Activated CD8-positive, alpha-beta T cell treated with anti-CD3 and anti-CD28 coated beads, Interleukin-2, amount 10 ng/mL, durations not matched to agents 7 days and 5 days (primary cell): ENCODE measurements at regions not wholly inside any gene's neighbourhood (a gene's known extent, or its start where the extent isn't known, plus 50 kb on each side); places are given as distances from the start of the nearest gene placed in this dataset.

Experiments
- ATAC-seq: fragments of 150-1000 bp; cut with Tn5 transposase; one replicate; pipeline ENCODE4 v1.10.0; 2021; ENCODE audit warnings: moderate library complexity
- CTCF ChIA-PET: fragments of 350-600 bp; sonication (Branson Sonifier 250); formaldehyde crosslinking; loops from one replicate; lab custom pipeline; 2021; ENCODE audit warnings: antibody characterized with exemption; lab: Charles Lee
- POLR2A ChIA-PET: fragments of 350-600 bp; sonication (Branson Sonifier 250); formaldehyde crosslinking; loops from one replicate; lab custom pipeline; 2021; ENCODE audit warnings: antibody characterized with exemption; lab: Charles Lee
- DNase-seq: peaks from one replicate; pipeline ENCODE4 v3.0.0-alpha.2; 2020
- H3K27ac Mint-ChIP-seq: one replicate; pipeline ENCODE4 v1.8.0; 2021; ENCODE audit warnings: mild to moderate bottlenecking, mixed read lengths
- H3K27me3 Mint-ChIP-seq: one replicate; pipeline ENCODE4 v1.8.0; 2021; ENCODE audit warnings: low read depth, mixed read lengths
- H3K36me3 Mint-ChIP-seq: one replicate; pipeline ENCODE4 v1.8.0; 2021; ENCODE audit warnings: low read depth, mixed read lengths
- H3K4me1 Mint-ChIP-seq: one replicate; pipeline ENCODE4 v1.8.0; 2021; ENCODE audit warnings: low read depth, mixed read lengths
- H3K4me3 Mint-ChIP-seq: one replicate; pipeline ENCODE4 v1.8.0; 2021; ENCODE audit warnings: mild to moderate bottlenecking, mixed read lengths
- H3K9me3 Mint-ChIP-seq: one replicate; pipeline ENCODE4 v1.8.0; 2022; ENCODE audit warnings: mixed read lengths; ENCODE audit not compliant: insufficient read depth

DNA sequence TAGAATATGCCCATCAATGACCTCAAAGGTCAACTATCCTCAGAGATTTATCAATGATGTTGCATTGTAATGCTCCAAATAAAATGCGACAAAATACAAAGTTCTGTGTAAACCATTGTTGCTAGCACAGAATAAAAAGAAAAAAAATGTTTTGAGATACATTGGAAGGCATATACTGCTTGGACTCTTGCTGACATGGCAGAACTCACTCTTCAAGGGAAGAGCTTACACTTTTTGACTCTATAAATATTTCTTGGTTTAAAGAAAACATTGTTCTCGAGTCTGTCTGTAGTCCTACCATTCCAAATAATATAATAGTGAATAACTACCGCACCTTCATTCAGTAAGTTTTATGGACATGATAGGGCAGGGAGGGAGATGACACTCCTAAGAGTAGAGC is 178.7 kb upstream of the RSPO3 start:
- H3K4me1 Mint-ChIP-seq, result no peaks in the 10 kb centered on the region
- DNase-seq (no peak), ATAC-seq (no peak)
- H3K36me3 Mint-ChIP-seq, result no peaks in the 10 kb centered on the region
- H3K4me3 Mint-ChIP-seq, result no peak overlapping the region
- ChIA-PET POLR2A (no interaction called here), CTCF (no interaction called here)
- H3K27ac Mint-ChIP-seq, result no peak overlapping the region
- H3K9me3 Mint-ChIP-seq, result no peaks in the 10 kb centered on the region
- H3K27me3 Mint-ChIP-seq, result no peaks in the 10 kb centered on the region

DNA sequence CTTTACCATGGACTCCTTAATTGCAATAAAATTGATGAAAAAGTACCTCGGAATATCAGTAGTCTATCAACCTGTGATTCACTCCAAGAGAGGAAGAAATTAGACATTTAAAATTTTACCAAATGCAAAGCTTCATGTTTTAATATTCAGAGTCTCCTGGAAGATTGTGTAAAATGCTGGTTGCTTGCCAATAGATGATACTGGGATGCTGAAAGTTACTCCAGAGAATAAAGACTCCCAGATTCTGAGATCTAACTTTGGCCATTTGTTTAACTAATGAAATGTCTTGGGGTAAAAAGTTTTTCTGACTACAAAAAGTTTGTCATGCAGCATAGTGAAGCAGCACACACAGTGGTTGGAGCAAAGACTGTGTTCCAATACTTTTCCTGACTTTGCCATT is 176.7 kb upstream of the RSPO3 start:
- POLR2A ChIA-PET, result no interaction called here
- CTCF ChIA-PET, result interaction anchor here (0.6 kb wide), 1 partner anchor 28 kb away, joined by 3 read pairs; no protein-coding TSS in a partner anchor

DNA sequence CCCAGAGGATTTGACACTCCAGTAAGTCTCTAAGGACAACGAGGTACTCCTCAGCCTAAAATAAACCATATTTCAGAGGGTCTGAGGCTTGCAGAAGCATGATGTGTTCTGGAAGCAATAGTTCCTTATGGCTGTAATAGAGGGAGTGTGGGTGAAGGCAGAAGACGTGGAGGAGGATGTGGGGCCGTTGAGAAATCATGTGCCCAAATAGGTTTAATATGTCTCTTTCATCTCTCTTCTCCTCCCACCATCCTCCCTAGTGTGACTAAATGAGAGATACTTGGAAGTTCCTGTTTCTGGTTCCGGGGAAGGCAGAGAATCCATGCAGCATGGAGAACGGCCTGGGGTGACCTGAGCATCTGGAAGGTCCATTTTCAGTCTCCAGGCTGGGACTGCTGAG is 174.0 kb upstream of the RSPO3 start:
- POLR2A ChIA-PET, result no interaction called here
- no peaks in the 10 kb centered on the region for H3K4me1 Mint-ChIP-seq

More for the DNA sequence above, 176.7 kb upstream of the RSPO3 start:
- Mint-ChIP-seq H3K36me3 (no peaks in the 10 kb centered on the region), H3K9me3 (no peaks in the 10 kb centered on the region), H3K27me3 (no peaks in the 10 kb centered on the region), H3K4me3 (no peak overlapping the region), H3K4me1 (no peaks in the 10 kb centered on the region), H3K27ac (no peak overlapping the region)
- no peak for DNase-seq
- ATAC-seq, result no peak

DNA sequence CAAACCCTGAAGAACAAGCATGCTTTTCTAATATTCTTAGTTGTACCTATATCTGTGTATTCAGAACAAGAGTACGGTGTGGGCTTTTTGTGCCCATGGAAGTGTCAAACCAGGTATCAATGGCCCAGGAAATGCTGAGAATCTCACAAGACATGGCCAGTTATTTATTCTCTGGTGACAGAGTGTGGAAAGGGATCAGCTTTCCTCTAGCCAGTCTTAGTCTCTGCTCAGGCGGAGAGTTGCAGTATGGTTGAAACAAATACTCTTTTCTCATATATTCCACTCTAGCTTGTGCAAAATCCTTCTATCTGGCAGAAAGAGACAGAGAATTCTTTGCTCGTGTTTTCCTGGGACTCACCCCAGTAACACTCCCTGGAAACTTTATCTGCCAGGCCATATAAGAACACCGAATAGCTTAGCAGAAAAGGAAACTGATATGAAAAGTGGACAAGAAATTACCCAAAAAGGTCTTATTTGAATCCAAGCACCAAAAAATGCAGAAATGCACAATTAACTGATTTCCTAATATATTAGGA is 173.3 kb upstream of the RSPO3 start:
- H3K36me3 Mint-ChIP-seq, result no peaks in the 10 kb centered on the region
- H3K27me3 Mint-ChIP-seq, result no peaks in the 10 kb centered on the region
- no peaks in the 10 kb centered on the region for H3K9me3 Mint-ChIP-seq
- H3K27ac Mint-ChIP-seq, result no peak overlapping the region
- ChIA-PET POLR2A (no interaction called here), CTCF (no interaction called here)
- ATAC-seq, result no peak
- H3K4me1 Mint-ChIP-seq, result no peaks in the 10 kb centered on the region
- H3K4me3 Mint-ChIP-seq, result no peak overlapping the region
- DNase-seq, result no peak

More for the DNA sequence above, 174.0 kb upstream of the RSPO3 start:
- Mint-ChIP-seq H3K27ac (no peak overlapping the region), H3K27me3 (no peaks in the 10 kb centered on the region), H3K4me3 (no peak overlapping the region), H3K36me3 (no peaks in the 10 kb centered on the region), H3K9me3 (no peaks in the 10 kb centered on the region)
- CTCF ChIA-PET, result no interaction called here
- ATAC-seq (no peak), DNase-seq (no peak)

DNA sequence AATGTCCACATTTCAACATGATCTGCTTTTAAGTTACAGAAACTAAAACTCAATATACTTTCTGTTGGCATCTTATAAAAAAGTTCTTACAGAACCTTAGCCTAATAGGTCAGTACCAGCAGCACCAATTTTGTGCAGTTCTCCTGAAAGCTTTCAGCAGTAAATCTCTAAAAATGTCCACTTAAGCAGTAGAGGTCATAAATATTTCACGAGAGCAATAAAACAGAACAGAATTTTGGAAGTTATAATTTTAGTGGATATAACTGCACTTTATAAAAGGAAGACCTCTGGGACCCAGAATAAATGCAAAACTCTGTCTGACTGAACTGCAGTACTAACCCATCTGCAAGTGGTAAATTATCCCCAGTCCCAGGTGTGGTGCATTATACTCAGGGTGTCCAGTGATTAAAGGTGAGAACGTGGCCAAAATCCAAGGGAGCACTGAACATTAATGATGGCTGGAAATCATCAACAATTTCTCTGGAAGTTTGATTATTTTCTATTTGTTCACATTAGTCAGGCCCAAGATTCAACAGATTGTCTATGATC is 172.6 kb upstream of the RSPO3 start:
- ChIA-PET POLR2A (no interaction called here), CTCF (no interaction called here)
- ATAC-seq (no peak), DNase-seq (no peak)
- H3K9me3 Mint-ChIP-seq, result no peaks in the 10 kb centered on the region
- H3K36me3 Mint-ChIP-seq, result no peaks in the 10 kb centered on the region
- no peaks in the 10 kb centered on the region for H3K4me1 Mint-ChIP-seq
- no peaks in the 10 kb centered on the region for H3K27me3 Mint-ChIP-seq
- no peak overlapping the region for H3K27ac Mint-ChIP-seq
- no peak overlapping the region for H3K4me3 Mint-ChIP-seq

DNA sequence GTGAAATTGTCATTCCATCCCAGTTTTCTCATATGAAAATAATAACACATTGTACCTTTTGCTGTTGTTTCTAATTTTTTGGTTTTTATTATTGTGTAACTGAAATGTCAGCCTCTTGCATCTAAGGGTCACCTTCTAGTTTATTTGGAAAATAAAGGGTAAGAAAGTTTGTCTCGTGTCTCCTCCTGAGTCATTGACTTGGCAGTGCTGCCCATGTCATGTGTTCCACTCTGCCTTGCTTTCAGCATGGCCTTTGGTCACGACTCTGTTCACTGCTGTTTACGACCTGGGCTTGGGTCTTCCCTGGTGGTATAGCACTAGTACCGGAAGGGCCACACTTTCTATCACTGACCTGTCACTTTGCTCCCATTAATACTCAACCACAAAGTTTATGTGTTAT is 171.4 kb upstream of the RSPO3 start:
- DNase-seq (no peak), ATAC-seq (no peak)
- no peak overlapping the region for H3K27ac Mint-ChIP-seq
- no peaks in the 10 kb centered on the region for H3K9me3 Mint-ChIP-seq
- no peaks in the 10 kb centered on the region for H3K27me3 Mint-ChIP-seq
- H3K4me1 Mint-ChIP-seq, result no peaks in the 10 kb centered on the region
- ChIA-PET CTCF (no interaction called here), POLR2A (no interaction called here)
- H3K36me3 Mint-ChIP-seq, result no peaks in the 10 kb centered on the region
- H3K4me3 Mint-ChIP-seq, result no peak overlapping the region

DNA sequence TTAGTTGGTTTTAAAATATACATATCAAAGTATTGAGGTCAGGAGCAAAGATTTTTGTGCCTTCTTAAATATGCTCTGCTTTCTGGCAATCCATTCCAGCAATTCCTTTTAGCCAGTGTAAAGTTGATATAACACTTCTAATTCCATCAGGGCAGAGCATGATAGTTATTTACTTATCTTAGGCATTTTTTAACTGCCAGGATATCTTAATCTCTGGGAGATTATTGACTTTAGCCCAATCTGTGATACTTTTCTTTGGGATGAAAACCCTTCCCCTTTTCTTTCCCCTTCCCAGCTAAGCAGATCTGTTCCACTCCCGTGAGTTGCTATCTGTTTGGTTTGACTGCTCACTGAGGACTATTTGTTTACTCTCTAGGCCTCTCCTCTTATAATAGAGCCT is 168.7 kb upstream of the RSPO3 start:
- ChIA-PET POLR2A (no interaction called here), CTCF (no interaction called here)
- Mint-ChIP-seq H3K9me3 (no peaks in the 10 kb centered on the region), H3K27ac (no peak overlapping the region), H3K4me1 (no peaks in the 10 kb centered on the region), H3K4me3 (no peak overlapping the region), H3K27me3 (no peaks in the 10 kb centered on the region), H3K36me3 (no peaks in the 10 kb centered on the region)
- ATAC-seq (no peak), DNase-seq (no peak)

DNA sequence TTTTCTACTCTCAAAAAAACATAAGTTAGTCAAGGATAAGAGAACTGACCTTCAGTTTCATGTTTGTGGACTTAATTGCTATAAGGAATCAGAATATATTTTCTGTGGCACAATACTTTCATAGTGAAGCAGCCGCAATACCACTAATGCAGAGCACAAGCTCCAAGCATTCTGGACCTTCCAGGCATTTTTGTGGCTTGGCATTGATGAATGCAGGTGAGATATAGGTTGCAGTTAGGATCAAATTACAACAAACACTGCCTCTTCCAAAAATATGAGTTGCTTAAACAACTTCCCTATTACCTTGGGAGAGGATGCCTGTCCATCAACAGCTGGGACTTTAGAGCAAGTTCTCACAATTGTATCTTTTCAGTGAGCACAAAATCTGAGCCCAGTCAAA is 162.8 kb upstream of the RSPO3 start:
- ChIA-PET POLR2A (no interaction called here), CTCF (no interaction called here)

DNA sequence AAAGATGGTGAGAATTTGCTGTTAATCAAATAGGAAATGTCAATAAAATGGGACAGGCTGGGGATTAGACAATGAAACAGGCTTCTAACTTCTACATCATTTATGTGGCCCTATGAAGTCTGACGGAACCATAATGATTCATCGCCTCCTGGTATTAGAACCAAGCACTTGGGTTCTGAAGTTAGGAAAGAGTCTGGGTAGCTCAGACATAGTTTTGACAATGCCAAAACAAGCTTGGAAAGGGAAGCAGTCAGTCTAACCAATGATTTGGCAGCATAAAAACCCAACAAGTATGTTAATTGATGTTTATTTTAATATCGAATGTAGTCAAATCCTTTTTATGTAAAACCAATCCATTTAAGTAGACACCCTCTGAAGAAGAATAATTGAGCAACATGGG is 160.8 kb upstream of the RSPO3 start:
- Mint-ChIP-seq H3K27ac (no peak overlapping the region), H3K4me1 (no peaks in the 10 kb centered on the region), H3K4me3 (no peak overlapping the region), H3K36me3 (no peaks in the 10 kb centered on the region), H3K27me3 (no peaks in the 10 kb centered on the region), H3K9me3 (no peaks in the 10 kb centered on the region)
- ATAC-seq (no peak), DNase-seq (no peak)
- ChIA-PET CTCF (no interaction called here), POLR2A (no interaction called here)

More for the DNA sequence above, 162.8 kb upstream of the RSPO3 start:
- Mint-ChIP-seq H3K36me3 (no peaks in the 10 kb centered on the region), H3K4me3 (no peak overlapping the region), H3K27me3 (no peaks in the 10 kb centered on the region), H3K9me3 (no peaks in the 10 kb centered on the region), H3K27ac (no peak overlapping the region), H3K4me1 (no peaks in the 10 kb centered on the region)
- DNase-seq (no peak), ATAC-seq (no peak)

DNA sequence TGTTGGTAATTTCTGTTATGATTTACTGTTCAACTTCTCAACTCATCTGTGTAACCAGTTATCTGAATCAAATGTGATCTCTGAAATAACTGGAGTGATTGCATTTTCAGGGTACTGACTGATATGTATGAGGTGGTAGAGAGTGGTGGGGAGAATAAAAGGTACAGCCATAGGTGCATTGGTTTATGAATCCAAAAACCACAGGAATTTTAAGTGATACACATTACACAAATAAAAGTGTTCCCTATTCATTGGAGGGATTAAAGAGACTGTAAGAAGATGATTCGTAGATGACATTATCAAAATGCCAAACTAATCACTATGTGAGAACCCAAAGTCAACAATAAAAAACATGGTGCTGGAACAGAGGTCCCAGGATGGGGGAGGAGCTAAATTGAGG is 158.7 kb upstream of the RSPO3 start:
- DNase-seq, result no peak
- no peak for ATAC-seq
- no peaks in the 10 kb centered on the region for H3K27me3 Mint-ChIP-seq
- ChIA-PET CTCF (no interaction called here), POLR2A (no interaction called here)
- H3K36me3 Mint-ChIP-seq, result no peaks in the 10 kb centered on the region
- no peaks in the 10 kb centered on the region for H3K4me1 Mint-ChIP-seq
- H3K9me3 Mint-ChIP-seq, result no peaks in the 10 kb centered on the region
- H3K4me3 Mint-ChIP-seq, result no peak overlapping the region
- no peak overlapping the region for H3K27ac Mint-ChIP-seq

DNA sequence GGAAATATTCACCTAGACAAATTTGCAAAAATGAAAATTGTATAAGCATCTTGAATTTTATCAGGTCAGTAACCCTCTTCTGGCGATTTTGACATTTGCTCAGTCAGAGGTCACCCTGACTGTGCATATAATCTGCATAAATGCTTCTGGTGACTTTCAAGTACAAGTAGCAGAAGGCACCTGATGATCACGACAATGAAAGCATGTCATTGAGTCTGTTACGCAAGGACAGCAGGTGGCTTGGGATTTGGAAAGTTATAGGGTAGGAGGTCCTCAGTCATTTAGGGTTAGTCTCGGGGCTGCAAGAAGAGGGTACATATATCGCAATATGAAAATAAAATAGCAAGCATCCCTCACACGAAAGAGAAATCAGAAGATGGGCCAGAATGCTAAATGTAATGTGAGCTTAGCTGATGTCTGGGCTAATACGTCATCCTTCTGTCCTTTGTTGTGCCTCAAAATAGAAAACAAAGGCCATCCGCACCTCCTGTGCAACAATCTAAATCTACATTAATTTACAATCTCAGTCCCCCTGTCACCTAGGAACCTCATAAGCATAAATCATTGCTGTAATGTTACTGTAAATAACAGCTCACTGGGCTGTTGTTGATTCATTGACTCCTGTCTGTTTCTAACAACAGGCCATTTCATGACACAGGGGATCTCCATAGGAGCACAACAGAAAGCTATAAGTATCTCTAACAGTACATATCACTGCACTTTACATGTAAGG is 155.2 kb upstream of the RSPO3 start:
- no peaks in the 10 kb centered on the region for H3K9me3 Mint-ChIP-seq
- H3K36me3 Mint-ChIP-seq, result no peaks in the 10 kb centered on the region
- H3K27me3 Mint-ChIP-seq, result no peaks in the 10 kb centered on the region
- DNase-seq (no peak), ATAC-seq (no peak)
- no peak overlapping the region for H3K27ac Mint-ChIP-seq
- ChIA-PET CTCF (no interaction called here), POLR2A (no interaction called here)
- no peaks in the 10 kb centered on the region for H3K4me1 Mint-ChIP-seq
- no peak overlapping the region for H3K4me3 Mint-ChIP-seq

DNA sequence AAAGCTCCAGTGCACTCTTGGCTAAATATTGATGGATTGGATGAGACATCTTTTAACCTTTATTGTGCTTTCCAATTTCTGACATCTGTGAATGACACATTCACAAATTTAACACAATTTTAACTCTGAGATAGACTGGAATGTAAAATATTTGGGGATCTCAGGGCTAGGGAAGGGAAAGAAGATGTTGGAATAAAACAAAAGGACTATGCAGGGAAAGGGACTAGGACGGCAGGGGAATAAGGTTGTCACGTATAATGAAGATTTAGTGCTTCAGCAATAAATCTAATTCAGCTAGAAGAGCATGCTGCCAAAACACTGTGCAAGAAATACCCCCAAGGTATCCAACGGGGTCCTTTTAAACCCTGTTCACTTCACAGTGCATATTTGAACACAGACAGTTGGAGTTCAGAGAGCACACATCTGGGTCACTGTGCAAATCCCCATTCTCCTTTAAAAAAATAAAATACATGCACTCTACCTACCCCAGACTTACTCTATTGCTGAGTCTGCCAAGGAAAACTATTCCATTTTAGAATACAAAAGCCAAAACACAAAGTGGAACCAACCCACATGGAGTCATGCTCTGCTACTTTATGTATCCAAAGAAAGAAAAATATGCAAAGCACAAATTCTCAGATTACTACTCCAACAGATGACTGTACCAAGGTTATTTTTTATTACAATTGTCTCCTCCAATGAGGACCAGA is 151.0 kb upstream of the RSPO3 start:
- no peak for ATAC-seq
- no peak overlapping the region for H3K4me3 Mint-ChIP-seq

More for the DNA sequence above, 151.0 kb upstream of the RSPO3 start:
- no peak for DNase-seq
- CTCF ChIA-PET, result no interaction called here
- Mint-ChIP-seq H3K27me3 (no peaks in the 10 kb centered on the region), H3K4me1 (no peaks in the 10 kb centered on the region), H3K27ac (no peak overlapping the region), H3K9me3 (no peaks in the 10 kb centered on the region), H3K36me3 (no peaks in the 10 kb centered on the region)
- POLR2A ChIA-PET, result no interaction called here
